GM23338 (cell line): ENCODE measurements at regions not wholly inside any gene's neighbourhood (a gene's known extent, or its start where the extent isn't known, plus 50 kb on each side); places are given as distances from the start of the nearest gene placed in this dataset.

Source experiments
- CREB1 ChIP-seq: fragments of 250-450 bp; sonication (Bioruptor Pico); IDR thresholded peaks from 2 replicates; pipeline ENCODE4 v1.5.0; 2020; ENCODE audit warnings: low read depth, mild to moderate bottlenecking, moderate library complexity
- CTCF ChIP-seq, 2 experiments: fragments of 200-600 bp in 1 of 2; sonication (generic) in 1 of 2; conservative IDR thresholded peaks; 2 replicates each; pipeline versions ENCODE4 v1.5.1 to v1.6.1; 2016 to 2017; ENCODE audit warnings: antibody characterized with exemption in 2 of 2, low read depth in 2 of 2, mild to moderate bottlenecking in 2 of 2, moderate library complexity in 1 of 2
- ETS1 ChIP-seq: IDR thresholded peaks from 2 replicates; pipeline ENCODE4 v1.6.1; 2016; ENCODE audit warnings: antibody characterized with exemption
- EZH2 ChIP-seq: fragments of 200-600 bp; sonication (generic); IDR thresholded peaks from one replicate; pipeline ENCODE4 v1.8.0; 2017; ENCODE audit warnings: antibody characterized with exemption, mild to moderate bottlenecking, low read depth; ENCODE audit not compliant: unreplicated experiment
- EZH2phosphoT487 ChIP-seq: fragments of 200-600 bp; sonication (generic); IDR thresholded peaks from one replicate; pipeline ENCODE4 v1.8.1; 2018; ENCODE audit warnings: antibody characterized with exemption; ENCODE audit not compliant: unreplicated experiment
- NANOG ChIP-seq: IDR thresholded peaks from 2 replicates; pipeline ENCODE4 v1.6.1; 2016; ENCODE audit warnings: antibody characterized with exemption, borderline replicate concordance
- POLR2AphosphoS5 ChIP-seq: IDR thresholded peaks from 2 replicates; pipeline ENCODE4 v1.6.1; 2016; ENCODE audit warnings: antibody characterized with exemption, low read depth
- STAT1 ChIP-seq: IDR thresholded peaks from one replicate; pipeline ENCODE4 v1.6.1; 2016; ENCODE audit warnings: antibody characterized with exemption; ENCODE audit not compliant: unreplicated experiment
- ZNF114 ChIP-seq: fragments of 250-450 bp; sonication (Bioruptor Pico); IDR thresholded peaks from 2 replicates; pipeline ENCODE4 v1.5.0; 2020; ENCODE audit warnings: mild to moderate bottlenecking, moderate library complexity
- TF ChIP-seq, protein P1 (sequence below): IDR thresholded peaks from one replicate; pipeline ENCODE4 v1.6.1; 2018; ENCODE audit warnings: antibody characterized with exemption; ENCODE audit not compliant: unreplicated experiment

- TF ChIP-seq ETS1 (no peak), CTCF (conservative IDR thresholded peaks at IDR 0.05; ENCODE audit: low read depth in 2 of 2) (no peak), POLR2AphosphoS5 (no peak), NANOG (no peak), EZH2 (no peak), CREB1 (no peak), ZNF114 (CRISPR knock-in tag) (no peak), STAT1 (no peak), EZH2phosphoT487 (no peak)
- TF ChIP-seq, protein P1, sequence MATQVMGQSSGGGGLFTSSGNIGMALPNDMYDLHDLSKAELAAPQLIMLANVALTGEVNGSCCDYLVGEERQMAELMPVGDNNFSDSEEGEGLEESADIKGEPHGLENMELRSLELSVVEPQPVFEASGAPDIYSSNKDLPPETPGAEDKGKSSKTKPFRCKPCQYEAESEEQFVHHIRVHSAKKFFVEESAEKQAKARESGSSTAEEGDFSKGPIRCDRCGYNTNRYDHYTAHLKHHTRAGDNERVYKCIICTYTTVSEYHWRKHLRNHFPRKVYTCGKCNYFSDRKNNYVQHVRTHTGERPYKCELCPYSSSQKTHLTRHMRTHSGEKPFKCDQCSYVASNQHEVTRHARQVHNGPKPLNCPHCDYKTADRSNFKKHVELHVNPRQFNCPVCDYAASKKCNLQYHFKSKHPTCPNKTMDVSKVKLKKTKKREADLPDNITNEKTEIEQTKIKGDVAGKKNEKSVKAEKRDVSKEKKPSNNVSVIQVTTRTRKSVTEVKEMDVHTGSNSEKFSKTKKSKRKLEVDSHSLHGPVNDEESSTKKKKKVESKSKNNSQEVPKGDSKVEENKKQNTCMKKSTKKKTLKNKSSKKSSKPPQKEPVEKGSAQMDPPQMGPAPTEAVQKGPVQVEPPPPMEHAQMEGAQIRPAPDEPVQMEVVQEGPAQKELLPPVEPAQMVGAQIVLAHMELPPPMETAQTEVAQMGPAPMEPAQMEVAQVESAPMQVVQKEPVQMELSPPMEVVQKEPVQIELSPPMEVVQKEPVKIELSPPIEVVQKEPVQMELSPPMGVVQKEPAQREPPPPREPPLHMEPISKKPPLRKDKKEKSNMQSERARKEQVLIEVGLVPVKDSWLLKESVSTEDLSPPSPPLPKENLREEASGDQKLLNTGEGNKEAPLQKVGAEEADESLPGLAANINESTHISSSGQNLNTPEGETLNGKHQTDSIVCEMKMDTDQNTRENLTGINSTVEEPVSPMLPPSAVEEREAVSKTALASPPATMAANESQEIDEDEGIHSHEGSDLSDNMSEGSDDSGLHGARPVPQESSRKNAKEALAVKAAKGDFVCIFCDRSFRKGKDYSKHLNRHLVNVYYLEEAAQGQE = no peak
Observed at GRCh38 chr11:107232451-107232850, 214.2 kb upstream of the GUCY1A2 start.
